ENCODE measurements at regions not wholly inside any gene's neighbourhood (a gene's known extent, or its start where the extent isn't known, plus 50 kb on each side); places are given as distances from the start of the nearest gene placed in this dataset.

GRCh38 chr9:103714992-103715391, 379.1 kb upstream of the SMC2 start:
- H3K4me3 Mint-ChIP-seq (ENCODE audit: unreplicated experiment), result no peak overlapping the region
- H3K27ac Mint-ChIP-seq (ENCODE audit: unreplicated experiment), result no peak overlapping the region
- DNase-seq (ENCODE audit: extremely low spot score, unreplicated experiment), result no peak
- no peaks in the 10 kb centered on the region for H3K36me3 Mint-ChIP-seq (ENCODE audit: unreplicated experiment)
- H3K27me3 Mint-ChIP-seq (ENCODE audit: unreplicated experiment), result no peaks in the 10 kb centered on the region
- H3K4me1 Mint-ChIP-seq (ENCODE audit: unreplicated experiment), result no peaks in the 10 kb centered on the region
- H3K9me3 Mint-ChIP-seq (ENCODE audit: unreplicated experiment), result peaks cover 27% of the 10 kb centered on the region
- TF ChIP-seq, protein P1, sequence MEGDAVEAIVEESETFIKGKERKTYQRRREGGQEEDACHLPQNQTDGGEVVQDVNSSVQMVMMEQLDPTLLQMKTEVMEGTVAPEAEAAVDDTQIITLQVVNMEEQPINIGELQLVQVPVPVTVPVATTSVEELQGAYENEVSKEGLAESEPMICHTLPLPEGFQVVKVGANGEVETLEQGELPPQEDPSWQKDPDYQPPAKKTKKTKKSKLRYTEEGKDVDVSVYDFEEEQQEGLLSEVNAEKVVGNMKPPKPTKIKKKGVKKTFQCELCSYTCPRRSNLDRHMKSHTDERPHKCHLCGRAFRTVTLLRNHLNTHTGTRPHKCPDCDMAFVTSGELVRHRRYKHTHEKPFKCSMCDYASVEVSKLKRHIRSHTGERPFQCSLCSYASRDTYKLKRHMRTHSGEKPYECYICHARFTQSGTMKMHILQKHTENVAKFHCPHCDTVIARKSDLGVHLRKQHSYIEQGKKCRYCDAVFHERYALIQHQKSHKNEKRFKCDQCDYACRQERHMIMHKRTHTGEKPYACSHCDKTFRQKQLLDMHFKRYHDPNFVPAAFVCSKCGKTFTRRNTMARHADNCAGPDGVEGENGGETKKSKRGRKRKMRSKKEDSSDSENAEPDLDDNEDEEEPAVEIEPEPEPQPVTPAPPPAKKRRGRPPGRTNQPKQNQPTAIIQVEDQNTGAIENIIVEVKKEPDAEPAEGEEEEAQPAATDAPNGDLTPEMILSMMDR (IDR thresholded peaks at IDR 0.05), result no peak

- Mint-ChIP-seq H3K36me3 (ENCODE audit: unreplicated experiment) (no peaks in the 10 kb centered on the region), H3K27ac (ENCODE audit: unreplicated experiment) (no peak overlapping the region), H3K4me3 (ENCODE audit: unreplicated experiment) (no peak overlapping the region), H3K4me1 (ENCODE audit: unreplicated experiment) (no peaks in the 10 kb centered on the region), H3K9me3 (ENCODE audit: unreplicated experiment) (peaks cover 14% of the 10 kb centered on the region), H3K27me3 (ENCODE audit: unreplicated experiment) (no peaks in the 10 kb centered on the region)
- DNase-seq (ENCODE audit: extremely low spot score, unreplicated experiment), result no peak
- TF ChIP-seq, protein P1 (IDR thresholded peaks at IDR 0.05), result no peak
Measured at GRCh38 chr9:103721056-103721455, 373.1 kb upstream of the SMC2 start.

DNA sequence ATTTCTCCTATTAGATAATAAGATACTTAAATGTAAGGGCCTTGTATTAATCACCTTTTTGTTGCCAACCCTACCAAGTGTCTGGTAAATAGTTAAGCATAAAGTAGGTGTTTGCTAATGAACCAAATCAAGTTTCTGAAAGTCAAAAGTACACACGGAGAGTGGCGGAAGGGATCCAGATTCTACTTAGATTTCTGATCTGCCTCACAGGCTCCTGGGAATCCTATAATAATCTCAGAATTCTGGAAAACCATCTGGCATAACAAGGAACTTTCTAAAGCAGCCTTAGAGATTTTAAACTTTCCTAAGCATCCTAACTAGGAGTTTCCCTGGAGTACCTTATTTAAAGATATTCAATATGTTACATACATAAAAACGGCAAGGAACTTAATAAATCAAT, 363.2 kb upstream of the SMC2 start:
- H3K27me3 Mint-ChIP-seq (ENCODE audit: unreplicated experiment), result no peaks in the 10 kb centered on the region
- TF ChIP-seq, protein P1 (IDR thresholded peaks at IDR 0.05), result no peak

DNA sequence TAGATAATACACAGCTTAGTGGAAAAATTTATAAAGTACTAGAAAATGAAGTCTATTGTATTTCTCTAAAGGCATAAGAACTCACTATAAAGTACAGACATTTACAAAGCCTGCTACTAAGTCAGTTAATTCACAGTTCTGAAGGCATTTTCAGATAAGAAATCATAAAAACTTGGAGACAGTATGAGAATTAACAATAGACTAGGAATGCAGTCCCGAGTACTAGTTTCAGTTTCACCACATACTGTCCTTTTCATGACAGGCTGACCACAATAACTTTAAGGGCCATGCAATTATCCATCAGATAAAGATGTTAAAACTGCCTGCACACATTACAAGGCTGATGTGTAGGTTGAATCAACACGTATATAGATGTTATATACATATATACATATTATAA, 362.6 kb upstream of the SMC2 start:
- Mint-ChIP-seq H3K36me3 (ENCODE audit: unreplicated experiment) (no peaks in the 10 kb centered on the region), H3K4me3 (ENCODE audit: unreplicated experiment) (no peak overlapping the region), H3K27me3 (ENCODE audit: unreplicated experiment) (no peaks in the 10 kb centered on the region)

More for the DNA sequence above, 363.2 kb upstream of the SMC2 start:
- Mint-ChIP-seq H3K36me3 (ENCODE audit: unreplicated experiment) (no peaks in the 10 kb centered on the region), H3K27ac (ENCODE audit: unreplicated experiment) (no peak overlapping the region), H3K4me3 (ENCODE audit: unreplicated experiment) (no peak overlapping the region), H3K4me1 (ENCODE audit: unreplicated experiment) (no peaks in the 10 kb centered on the region), H3K9me3 (ENCODE audit: unreplicated experiment) (peaks cover under 1% of the 10 kb centered on the region)
- no peak for DNase-seq (ENCODE audit: extremely low spot score, unreplicated experiment)

GRCh38 chr9:103734471-103734870, 359.6 kb upstream of the SMC2 start:
- no peaks in the 10 kb centered on the region for H3K4me1 Mint-ChIP-seq (ENCODE audit: unreplicated experiment)
- H3K36me3 Mint-ChIP-seq (ENCODE audit: unreplicated experiment), result no peaks in the 10 kb centered on the region
- DNase-seq (ENCODE audit: extremely low spot score, unreplicated experiment), result no peak
- TF ChIP-seq, protein P1 (IDR thresholded peaks at IDR 0.05), result no peak
- H3K27me3 Mint-ChIP-seq (ENCODE audit: unreplicated experiment), result no peaks in the 10 kb centered on the region
- no peaks in the 10 kb centered on the region for H3K9me3 Mint-ChIP-seq (ENCODE audit: unreplicated experiment)
- no peak overlapping the region for H3K27ac Mint-ChIP-seq (ENCODE audit: unreplicated experiment)
- no peak overlapping the region for H3K4me3 Mint-ChIP-seq (ENCODE audit: unreplicated experiment)

More for the DNA sequence above, 362.6 kb upstream of the SMC2 start:
- Mint-ChIP-seq H3K9me3 (ENCODE audit: unreplicated experiment) (no peaks in the 10 kb centered on the region), H3K27ac (ENCODE audit: unreplicated experiment) (no peak overlapping the region), H3K4me1 (ENCODE audit: unreplicated experiment) (no peaks in the 10 kb centered on the region)
- DNase-seq (ENCODE audit: extremely low spot score, unreplicated experiment), result no peak
- TF ChIP-seq, protein P1 (IDR thresholded peaks at IDR 0.05), result no peak
